ENCODE measurements at regions not wholly inside any gene's neighbourhood (a gene's known extent, or its start where the extent isn't known, plus 50 kb on each side); places are given as distances from the start of the nearest gene placed in this dataset.

- H3K9me3 ChIP-seq (ENCODE audit: insufficient read depth, low read length), result no peaks in the 10 kb centered on the region
- H3K4me3 ChIP-seq (ENCODE audit: low read length), result no peak overlapping the region
- no peak overlapping the region for H2AFZ ChIP-seq (ENCODE audit: low read depth, low read length)
- H3K27ac ChIP-seq (ENCODE audit: low read length), result no peak overlapping the region
- H3K9ac ChIP-seq (ENCODE audit: low read length), result no peak overlapping the region
- no peaks in the 10 kb centered on the region for H3K79me2 ChIP-seq (ENCODE audit: low read length)
- no peaks in the 10 kb centered on the region for H3K27me3 ChIP-seq (ENCODE audit: low read depth, low read length)
- H4K20me1 ChIP-seq (ENCODE audit: insufficient read depth, low read length), result no peaks in the 10 kb centered on the region
- no peaks in the 10 kb centered on the region for H3K4me1 ChIP-seq (ENCODE audit: low read length)
- no peaks in the 10 kb centered on the region for H3K36me3 ChIP-seq (replicated peaks; ENCODE audit: low read depth, low read length)
- no peak for TF ChIP-seq EZH2phosphoT487 (IDR thresholded peaks at IDR 0.05; ENCODE audit: low read depth)
- TF ChIP-seq CTCF (IDR thresholded peaks at IDR 0.05; ENCODE audit: low read depth, low read length), result no peak
- H3K4me2 ChIP-seq (ENCODE audit: low read length), result no peak overlapping the region
Measured at GRCh38 chr15:97014001-97014400, 683.5 kb downstream of the NR2F2 start.

DNA sequence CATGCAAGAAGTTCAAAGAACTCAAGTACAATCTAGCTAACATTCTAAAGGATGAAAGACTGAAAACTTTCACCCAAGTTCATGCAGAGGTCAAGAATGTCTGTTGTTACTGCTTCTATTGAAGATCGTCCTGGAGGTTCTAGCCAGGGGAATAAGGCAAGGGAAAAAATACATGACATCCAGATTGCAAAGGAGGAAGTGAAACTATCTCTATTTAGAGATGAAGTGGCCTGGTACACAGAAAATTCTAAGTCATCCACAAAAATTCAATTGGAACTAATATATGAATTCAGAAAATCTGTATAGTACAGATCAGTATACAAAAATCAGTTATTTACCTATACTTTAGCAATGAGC, 693.0 kb downstream of the NR2F2 start:
- no peaks in the 10 kb centered on the region for H3K27me3 ChIP-seq (ENCODE audit: low read depth, low read length)
- no peak overlapping the region for H3K27ac ChIP-seq (ENCODE audit: low read length)
- H3K9me3 ChIP-seq (ENCODE audit: insufficient read depth, low read length), result no peaks in the 10 kb centered on the region
- H3K79me2 ChIP-seq (ENCODE audit: low read length), result no peaks in the 10 kb centered on the region
- no peak overlapping the region for H3K9ac ChIP-seq (ENCODE audit: low read length)
- TF ChIP-seq CTCF (IDR thresholded peaks at IDR 0.05; ENCODE audit: low read depth, low read length), result no peak
- TF ChIP-seq EZH2phosphoT487 (IDR thresholded peaks at IDR 0.05; ENCODE audit: low read depth), result no peak
- no peak overlapping the region for H3K4me3 ChIP-seq (ENCODE audit: low read length)
- H3K4me1 ChIP-seq (ENCODE audit: low read length), result no peaks in the 10 kb centered on the region
- H2AFZ ChIP-seq (ENCODE audit: low read depth, low read length), result no peak overlapping the region
- H3K4me2 ChIP-seq (ENCODE audit: low read length), result no peak overlapping the region
- H4K20me1 ChIP-seq (ENCODE audit: insufficient read depth, low read length), result no peaks in the 10 kb centered on the region
- H3K36me3 ChIP-seq (replicated peaks; ENCODE audit: low read depth, low read length), result no peaks in the 10 kb centered on the region

DNA sequence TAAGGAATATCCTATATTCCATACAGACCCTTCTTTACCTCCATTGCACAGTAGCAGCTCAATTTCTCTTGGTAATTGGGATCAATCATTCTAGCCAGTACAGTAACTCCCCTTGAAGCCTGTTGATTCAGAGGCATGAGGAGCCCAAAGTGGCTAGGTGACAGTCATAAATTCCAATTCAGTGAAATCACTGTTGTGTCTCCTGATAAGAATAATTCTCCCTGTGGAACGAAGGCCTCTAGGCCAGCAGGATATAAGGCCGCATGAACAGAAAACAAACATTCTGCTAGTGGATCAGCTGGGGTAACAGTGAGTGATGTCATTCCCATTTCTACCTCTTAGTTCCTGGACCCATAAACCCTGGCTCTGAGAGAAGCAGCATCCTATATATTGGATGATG, 696.3 kb downstream of the NR2F2 start:
- no peak overlapping the region for H3K4me2 ChIP-seq (ENCODE audit: low read length)
- H3K9me3 ChIP-seq (ENCODE audit: insufficient read depth, low read length), result no peaks in the 10 kb centered on the region
- H3K36me3 ChIP-seq (replicated peaks; ENCODE audit: low read depth, low read length), result no peaks in the 10 kb centered on the region
- H2AFZ ChIP-seq (ENCODE audit: low read depth, low read length), result no peak overlapping the region
- no peaks in the 10 kb centered on the region for H3K4me1 ChIP-seq (ENCODE audit: low read length)
- H3K4me3 ChIP-seq (ENCODE audit: low read length), result no peak overlapping the region
- H3K79me2 ChIP-seq (ENCODE audit: low read length), result no peaks in the 10 kb centered on the region
- TF ChIP-seq EZH2phosphoT487 (IDR thresholded peaks at IDR 0.05; ENCODE audit: low read depth), result no peak
- H3K27me3 ChIP-seq (ENCODE audit: low read depth, low read length), result no peaks in the 10 kb centered on the region
- H4K20me1 ChIP-seq (ENCODE audit: insufficient read depth, low read length), result no peaks in the 10 kb centered on the region
- H3K27ac ChIP-seq (ENCODE audit: low read length), result no peak overlapping the region
- H3K9ac ChIP-seq (ENCODE audit: low read length), result no peak overlapping the region

DNA sequence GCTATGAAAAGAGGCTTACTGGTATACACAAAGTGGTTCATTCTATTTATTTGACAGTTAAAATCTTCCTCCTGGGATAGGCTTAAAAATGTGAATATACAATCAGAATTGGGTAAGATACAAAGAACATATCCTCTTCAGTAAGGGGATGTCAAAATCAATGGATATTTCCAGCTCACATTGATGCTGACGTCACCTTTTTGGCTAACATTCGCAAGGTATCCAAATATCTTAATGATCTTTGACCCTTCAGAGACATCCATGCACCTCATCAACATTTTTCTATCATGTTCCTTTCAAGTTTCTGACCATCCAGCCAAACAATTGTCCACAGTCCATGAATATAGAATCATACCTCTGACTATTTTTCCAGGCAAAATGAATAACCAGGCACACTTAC, 697.3 kb downstream of the NR2F2 start:
- Histone ChIP-seq H3K9ac (ENCODE audit: low read length) (no peak overlapping the region), H2AFZ (ENCODE audit: low read depth, low read length) (no peak overlapping the region), H3K27me3 (ENCODE audit: low read depth, low read length) (no peaks in the 10 kb centered on the region), H3K4me2 (ENCODE audit: low read length) (no peak overlapping the region), H3K9me3 (ENCODE audit: insufficient read depth, low read length) (no peaks in the 10 kb centered on the region), H3K79me2 (ENCODE audit: low read length) (no peaks in the 10 kb centered on the region), H3K4me1 (ENCODE audit: low read length) (no peaks in the 10 kb centered on the region), H3K4me3 (ENCODE audit: low read length) (no peak overlapping the region), H4K20me1 (ENCODE audit: insufficient read depth, low read length) (no peaks in the 10 kb centered on the region), H3K27ac (ENCODE audit: low read length) (no peak overlapping the region), H3K36me3 (replicated peaks; ENCODE audit: low read depth, low read length) (no peaks in the 10 kb centered on the region)
- TF ChIP-seq CTCF (IDR thresholded peaks at IDR 0.05; ENCODE audit: low read depth, low read length) (no peak), EZH2phosphoT487 (IDR thresholded peaks at IDR 0.05; ENCODE audit: low read depth) (no peak)

DNA sequence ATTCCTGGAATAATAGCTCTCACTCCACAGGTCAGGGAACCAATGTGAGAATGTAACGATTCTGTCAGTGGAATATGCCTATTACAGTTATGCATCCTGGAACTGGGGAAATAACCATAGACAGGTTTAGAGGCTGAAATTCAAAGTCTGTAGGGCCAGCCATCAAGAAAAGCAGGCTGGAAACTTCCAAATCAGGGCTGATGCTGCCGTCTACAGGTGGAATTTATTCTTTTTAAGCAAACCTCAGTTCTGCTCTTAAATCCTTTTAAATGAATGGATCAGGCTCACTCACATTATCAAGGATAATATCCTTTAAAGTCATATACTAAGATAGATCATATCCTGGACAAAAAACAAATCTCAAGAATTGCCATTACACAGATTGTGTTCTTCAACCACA, 699.8 kb downstream of the NR2F2 start:
- H3K27ac ChIP-seq (ENCODE audit: low read length), result no peak overlapping the region
- no peak for TF ChIP-seq EZH2phosphoT487 (IDR thresholded peaks at IDR 0.05; ENCODE audit: low read depth)
- no peak for TF ChIP-seq CTCF (IDR thresholded peaks at IDR 0.05; ENCODE audit: low read depth, low read length)
- no peak overlapping the region for H3K9ac ChIP-seq (ENCODE audit: low read length)
- no peaks in the 10 kb centered on the region for H4K20me1 ChIP-seq (ENCODE audit: insufficient read depth, low read length)
- H3K4me3 ChIP-seq (ENCODE audit: low read length), result no peak overlapping the region
- H2AFZ ChIP-seq (ENCODE audit: low read depth, low read length), result no peak overlapping the region
- H3K27me3 ChIP-seq (ENCODE audit: low read depth, low read length), result no peaks in the 10 kb centered on the region
- H3K4me1 ChIP-seq (ENCODE audit: low read length), result no peaks in the 10 kb centered on the region
- H3K9me3 ChIP-seq (ENCODE audit: insufficient read depth, low read length), result no peaks in the 10 kb centered on the region
- H3K79me2 ChIP-seq (ENCODE audit: low read length), result no peaks in the 10 kb centered on the region
- H3K36me3 ChIP-seq (replicated peaks; ENCODE audit: low read depth, low read length), result no peaks in the 10 kb centered on the region
- H3K4me2 ChIP-seq (ENCODE audit: low read length), result no peak overlapping the region

Data from OCI-LY3 (cell line).